ENCODE measurements at regions not wholly inside any gene's neighbourhood (a gene's known extent, or its start where the extent isn't known, plus 50 kb on each side); places are given as distances from the start of the nearest gene placed in this dataset.

DNA sequence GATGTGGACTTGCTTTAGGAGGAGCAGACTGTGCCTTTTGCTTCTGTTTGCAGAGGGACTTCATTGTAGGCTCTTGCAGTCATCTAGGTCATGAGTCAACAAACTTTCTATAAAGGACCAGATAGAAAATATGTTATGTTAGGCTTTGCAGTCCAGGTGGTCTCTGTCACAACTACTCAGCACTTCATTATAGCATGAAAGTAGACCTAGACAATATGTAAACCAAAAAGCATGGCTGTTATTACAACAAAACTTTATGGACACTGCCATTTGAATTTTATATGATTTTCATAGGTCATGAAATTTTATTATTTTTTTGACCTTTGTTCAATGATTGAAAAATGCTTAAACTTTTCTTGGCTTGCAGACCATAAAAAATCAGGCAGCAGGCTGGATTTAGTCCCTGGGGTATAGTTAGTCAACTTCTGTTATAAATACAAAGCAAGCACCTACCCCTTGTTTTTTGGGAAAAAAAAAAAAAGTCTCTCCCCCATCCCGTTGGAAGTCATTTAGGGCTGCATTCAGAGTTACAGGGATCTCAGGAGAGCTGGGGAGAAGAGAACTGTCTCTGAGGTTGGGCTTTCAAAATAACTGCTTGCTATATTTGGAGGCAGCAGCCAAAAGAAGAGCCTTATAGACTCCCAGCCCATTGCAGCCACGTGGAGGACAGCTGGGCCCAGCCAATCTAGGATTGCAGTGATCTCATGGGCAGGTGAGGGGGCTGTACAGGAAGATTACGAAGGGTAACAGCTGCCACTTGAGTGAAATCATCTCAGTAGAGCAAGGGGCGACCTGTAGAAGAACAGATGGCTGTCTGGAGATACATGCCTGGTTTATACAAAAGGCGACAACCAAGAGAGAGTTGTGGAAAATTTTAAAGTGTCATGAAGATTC is 136.6 kb upstream of the TNC start:
- DNase-seq, result peak; percentile 80 to 89 (median 80)

DNA sequence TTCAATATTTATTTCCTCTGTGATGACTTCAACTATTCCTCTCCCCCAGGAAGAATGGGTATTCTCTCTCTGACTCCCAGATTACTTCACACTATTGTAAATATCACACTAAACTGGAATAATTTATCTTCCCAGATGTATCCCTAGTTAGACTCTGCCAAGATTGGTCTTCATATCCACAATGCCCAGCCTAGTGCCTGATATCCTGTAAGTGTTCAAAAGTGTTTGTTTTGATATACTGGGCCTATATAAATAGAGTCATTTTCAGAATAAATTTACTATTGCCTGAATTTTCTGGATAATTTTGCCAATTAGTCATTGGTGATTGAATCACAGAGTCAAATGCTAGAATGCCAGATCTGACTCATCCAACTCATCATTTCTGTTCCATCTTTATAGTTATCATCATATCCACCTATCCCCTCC is 143.7 kb upstream of the TNC start:
- no peak for DNase-seq

DNA sequence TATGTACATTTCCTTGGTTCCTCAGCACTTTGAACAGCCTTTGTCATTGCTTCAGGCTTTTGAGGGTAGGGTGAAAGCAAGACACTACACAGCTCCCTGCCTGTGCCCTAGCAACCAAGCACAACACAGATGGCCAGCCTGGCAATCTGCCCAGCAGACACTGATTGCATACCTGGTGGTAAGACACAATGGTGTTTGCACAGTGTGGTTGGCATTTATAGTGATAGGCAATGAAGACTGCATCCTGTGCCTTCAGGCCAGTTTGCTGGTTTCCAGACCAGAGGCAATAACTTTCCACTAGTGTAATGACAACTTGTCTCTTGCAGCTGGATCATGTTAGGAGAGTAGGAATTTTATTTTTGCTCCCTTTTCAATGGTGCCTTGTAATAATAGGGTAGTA is 144.5 kb upstream of the TNC start:
- DNase-seq, result peak in 2 of 3 donors; percentile 56 to 80

DNA sequence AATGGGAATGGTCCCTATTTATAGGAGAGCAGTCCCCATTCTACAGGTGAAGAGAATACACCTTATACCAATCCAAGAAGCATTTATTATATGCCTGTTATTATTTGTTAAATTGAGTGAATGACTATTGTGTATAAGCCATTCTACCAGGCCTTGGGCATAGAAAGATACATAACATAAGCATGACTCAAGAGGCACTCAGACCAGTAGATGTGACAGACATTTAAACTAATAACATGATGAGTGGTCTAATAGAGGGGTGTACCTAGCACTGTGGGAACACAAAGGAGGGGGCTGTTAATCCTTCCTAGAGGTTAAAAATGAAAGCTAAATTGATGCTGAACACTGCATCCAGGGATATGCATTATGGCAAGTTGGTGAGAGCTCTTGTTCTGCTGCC is 145.0 kb upstream of the TNC start:
- no peak for DNase-seq

DNA sequence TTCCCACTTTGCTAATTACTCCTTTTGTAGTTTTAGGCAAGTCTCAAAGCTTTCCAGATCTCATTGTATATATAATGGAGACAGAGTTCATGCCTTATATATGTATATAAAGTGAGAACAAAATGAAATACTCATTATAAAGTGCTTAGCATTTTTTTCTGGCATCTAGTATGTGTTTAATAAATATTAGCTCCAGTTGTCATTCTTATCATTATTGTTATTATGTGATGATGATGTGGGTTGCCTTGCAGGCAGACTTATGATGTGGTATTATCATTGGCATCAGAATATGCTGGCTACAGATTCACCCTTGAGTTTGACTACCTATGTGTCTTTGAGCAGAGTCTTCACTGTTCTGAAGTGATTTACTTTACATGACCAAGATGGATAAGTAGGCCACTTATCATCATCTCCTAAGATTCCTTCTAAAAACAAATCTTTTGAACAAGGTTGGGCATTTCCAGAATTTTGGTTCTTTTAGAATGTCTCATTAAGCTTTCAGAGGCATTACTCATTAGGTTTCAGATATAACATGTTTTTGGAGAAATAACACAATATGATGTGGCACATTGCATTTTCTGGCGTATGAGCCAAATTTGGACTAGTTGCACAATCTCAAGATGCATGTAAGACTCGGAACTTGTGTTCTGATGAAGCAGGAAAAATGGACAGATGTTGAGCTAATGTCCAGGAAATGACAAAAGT is 145.6 kb upstream of the TNC start:
- DNase-seq, result peak in 1 of 3 donors; percentile 52

DNA sequence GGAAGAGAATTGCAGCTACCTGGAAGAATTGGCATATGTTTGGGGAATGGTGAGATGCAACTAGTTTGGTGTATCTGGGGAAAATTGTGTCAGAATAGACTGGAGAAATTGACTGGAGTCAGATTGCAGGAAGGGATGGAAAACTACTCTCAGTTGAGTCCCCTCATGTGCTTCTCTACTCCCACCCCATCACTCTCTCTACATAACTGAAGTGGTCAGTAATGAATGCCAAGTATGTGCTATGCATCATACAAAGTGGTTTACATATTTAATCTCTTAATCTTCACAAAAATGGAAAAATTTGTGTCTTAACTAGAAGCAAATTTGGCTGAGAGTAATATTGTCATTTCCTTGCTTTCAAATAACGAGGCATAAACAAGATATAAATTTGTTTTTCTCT is 146.4 kb upstream of the TNC start:
- peak in 1 of 3 donors; percentile 67 for DNase-seq

DNA sequence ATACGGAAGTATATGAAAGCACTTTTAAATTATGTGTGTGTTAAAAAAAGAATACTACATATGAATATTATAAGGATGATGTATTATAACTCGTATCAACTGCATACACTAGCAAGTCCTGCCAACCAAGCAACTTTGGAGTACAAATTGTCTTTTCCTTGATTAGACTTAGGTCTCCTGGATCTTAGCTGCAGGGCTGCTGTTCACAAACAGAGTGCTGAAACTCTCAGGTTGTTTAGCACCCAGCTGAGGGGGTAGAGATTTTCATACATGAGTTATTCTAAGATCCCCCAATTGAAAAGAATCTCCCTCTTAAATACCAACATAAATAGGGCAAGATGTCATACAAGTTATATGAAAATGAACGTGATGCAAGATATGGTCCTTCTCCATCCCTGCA is 149.8 kb upstream of the TNC start:
- peak in 1 of 3 donors; percentile 64 for DNase-seq

DNA sequence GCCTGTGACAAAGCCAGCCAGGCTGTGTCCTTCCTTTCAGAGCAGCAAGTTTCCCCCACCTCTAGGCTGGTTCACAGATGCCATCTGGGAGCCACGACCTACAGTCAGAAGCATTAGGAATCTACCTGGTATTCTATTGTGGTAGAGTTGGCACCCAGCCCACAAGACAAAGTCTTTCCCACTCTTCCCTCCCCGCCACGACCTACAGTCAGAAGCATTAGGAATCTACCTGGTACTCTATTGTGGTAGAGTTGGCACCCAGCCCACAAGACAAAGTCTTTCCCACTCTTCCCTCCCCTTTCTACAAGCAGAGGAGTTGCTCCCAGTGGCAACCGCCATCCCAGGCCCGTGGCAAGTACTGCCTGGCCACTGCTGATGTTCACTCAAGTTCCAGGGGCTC is 157.8 kb upstream of the TNC start:
- no peak for DNase-seq

DNA sequence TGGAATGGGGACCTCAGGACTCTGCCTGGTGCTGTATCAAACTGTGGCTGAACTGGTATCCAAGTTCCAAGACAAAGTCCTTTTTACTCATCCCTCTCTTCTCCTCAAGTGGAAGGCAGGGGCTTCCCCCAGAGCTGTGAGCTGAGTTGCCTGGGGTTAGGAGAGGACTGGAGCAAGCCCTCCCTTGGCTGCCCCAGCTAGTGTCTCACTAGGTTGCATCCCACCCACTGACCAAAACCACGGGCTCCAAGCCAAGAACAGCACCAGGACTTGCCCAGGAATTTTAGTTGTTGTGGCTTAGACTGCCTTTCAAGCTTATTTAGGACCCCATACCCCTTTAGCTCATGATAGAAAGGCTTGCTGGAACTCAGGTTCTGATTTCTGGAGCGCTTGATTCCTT is 158.7 kb upstream of the TNC start:
- no peak for DNase-seq

DNA sequence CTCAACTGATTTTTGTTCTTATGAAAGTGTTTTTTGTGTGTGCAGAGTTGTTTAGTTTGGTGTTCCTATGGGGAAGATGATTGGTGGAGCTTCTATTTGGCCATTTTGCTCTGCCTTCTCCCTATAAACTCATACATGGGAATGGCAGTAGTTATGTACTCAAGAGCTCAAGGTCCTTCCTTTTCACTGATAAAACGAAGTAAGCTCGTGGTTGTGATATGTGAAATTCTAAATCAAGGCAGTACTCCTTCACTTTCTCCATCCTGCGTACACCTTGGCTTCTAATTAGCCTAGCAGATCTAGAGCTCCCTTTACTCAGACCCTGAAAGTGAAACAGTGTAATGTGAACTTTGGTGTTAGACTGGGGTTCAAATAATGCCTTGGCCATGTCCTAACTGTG is 159.3 kb upstream of the TNC start:
- DNase-seq, result no peak

DNA sequence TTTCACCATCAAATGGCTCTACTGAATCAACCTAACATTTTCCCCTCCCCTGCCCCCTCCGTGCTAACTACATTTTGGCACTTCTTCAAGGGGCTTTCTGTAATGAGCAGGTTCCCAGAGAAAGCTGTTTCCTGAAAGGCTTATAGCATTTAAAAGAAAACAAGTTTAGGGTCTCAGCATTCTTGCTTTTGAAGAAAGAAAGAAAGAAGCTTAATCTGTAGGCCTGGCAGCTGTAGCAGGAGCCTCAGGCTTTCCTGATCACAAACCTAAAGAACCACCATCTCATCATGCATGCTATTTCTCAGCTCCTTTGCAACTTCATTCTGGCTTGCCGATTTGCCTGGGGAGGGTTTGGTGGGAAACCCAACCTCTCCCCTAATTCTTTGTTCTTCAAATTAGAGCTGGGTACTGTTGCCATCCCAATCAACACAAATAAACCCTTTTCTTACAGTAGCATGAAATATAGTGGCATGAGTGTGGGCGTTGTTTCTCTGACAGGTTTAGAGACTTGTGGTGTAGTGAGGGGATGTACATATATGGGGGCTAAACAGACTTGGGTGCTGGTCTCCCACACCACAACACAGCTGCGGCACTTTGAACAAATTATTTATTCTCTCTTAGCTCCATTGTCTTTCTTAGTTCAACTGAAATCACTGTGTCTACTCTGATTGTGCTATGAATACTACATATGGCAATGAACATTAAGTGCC is 160.5 kb upstream of the TNC start:
- DNase-seq, result no peak

DNA sequence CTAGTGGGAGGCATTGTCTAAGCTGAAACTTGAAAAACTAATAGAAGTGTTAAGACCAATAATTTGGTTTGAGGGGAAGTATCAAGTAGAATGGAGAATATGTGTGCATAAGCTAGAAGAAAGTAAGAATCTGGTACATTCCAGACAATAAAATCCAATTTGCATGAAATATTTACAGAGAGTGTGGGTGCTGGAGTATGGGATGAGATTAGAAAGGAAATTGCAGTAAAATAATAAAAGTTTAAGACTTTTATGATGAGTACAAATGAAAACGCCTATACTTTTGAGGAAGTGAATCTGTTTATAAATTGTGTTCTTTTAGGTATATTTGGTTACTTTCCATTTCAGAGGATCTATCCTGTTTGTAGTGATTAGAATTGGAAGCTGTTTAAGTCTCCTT is 165.4 kb upstream of the TNC start:
- DNase-seq, result no peak

DNA sequence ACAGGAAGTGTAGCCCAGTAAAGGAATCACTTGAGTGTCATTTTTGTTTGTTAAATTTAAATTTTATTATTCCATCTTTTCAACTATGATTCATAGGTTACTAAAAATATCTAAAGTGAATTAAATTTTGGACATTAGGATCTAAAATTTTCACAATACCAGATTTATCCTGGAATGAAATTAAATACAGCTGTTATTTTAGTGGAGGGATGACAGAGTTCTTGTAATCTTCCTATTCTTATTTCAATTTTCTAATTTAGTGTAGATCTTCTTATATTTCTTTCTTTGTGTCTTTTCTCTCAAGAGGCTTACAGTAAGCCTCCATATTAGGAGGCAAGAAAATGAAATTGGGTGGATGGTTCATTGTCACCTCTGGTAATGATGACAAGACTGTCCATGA is 167.9 kb upstream of the TNC start:
- peak in 1 of 3 donors; percentile 19 for DNase-seq

DNA sequence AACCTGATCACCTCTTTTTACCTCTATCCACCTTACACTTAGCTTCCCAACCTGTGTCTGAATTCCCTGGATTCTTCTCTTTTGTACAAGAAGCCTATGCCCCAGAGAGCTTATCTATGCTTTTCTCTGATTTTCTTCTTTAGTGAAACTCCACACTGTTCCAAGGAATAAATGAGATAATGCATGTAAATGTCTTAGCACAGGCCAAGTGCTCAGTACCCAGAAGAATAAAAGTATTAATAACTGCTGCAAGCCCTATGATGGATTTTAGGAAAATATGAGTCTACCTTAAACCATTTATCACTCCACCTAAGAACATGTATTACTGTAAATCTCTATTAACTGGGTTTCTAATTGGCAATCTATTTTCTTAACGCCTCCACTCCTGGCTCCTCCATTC is 168.5 kb upstream of the TNC start:
- peak in 1 of 3 donors; percentile 55 for DNase-seq

DNA sequence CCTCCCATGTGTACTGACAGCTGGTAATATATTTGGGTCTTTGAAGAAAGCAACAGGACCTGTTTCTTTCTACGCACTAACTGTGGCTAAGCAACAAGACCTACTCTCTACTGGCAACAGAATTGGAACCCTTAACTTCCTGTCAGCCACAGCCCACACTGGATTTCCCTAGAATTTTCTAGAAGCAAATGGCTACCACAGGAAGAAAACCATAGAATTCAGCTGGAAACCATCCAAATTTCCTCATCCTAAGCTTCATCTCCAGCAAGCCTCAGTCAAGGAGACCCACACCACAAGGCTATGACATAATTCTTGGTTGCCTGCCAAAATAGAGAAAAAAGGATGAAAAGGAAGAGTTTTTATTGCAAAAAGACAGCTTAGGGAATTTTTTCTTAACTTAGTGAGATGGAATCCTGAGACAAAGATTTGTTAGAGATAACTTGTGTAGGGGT is 171.8 kb upstream of the TNC start:
- DNase-seq, result peak; percentile 80 to 89 (median 86)

DNA sequence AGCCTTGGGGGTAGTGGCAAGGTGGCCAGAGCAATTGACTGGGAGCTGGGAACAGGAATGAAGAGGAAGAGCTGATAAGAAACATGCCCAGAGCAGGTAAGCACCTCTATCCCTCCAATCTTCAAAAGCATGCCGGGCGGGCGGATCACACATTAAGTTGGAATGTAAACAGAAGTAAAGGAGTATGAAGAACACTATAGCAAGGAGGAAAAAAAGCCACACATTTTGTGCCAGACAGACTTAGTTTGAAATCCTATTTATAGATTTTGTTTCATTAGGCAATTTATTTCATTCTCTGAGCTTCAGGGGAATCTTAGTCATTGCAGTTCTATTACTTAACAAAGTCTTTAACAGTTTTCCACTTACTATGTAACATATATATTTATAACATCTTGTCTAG is 173.9 kb upstream of the TNC start:
- DNase-seq, result peak in 1 of 3 donors; percentile 16

DNA sequence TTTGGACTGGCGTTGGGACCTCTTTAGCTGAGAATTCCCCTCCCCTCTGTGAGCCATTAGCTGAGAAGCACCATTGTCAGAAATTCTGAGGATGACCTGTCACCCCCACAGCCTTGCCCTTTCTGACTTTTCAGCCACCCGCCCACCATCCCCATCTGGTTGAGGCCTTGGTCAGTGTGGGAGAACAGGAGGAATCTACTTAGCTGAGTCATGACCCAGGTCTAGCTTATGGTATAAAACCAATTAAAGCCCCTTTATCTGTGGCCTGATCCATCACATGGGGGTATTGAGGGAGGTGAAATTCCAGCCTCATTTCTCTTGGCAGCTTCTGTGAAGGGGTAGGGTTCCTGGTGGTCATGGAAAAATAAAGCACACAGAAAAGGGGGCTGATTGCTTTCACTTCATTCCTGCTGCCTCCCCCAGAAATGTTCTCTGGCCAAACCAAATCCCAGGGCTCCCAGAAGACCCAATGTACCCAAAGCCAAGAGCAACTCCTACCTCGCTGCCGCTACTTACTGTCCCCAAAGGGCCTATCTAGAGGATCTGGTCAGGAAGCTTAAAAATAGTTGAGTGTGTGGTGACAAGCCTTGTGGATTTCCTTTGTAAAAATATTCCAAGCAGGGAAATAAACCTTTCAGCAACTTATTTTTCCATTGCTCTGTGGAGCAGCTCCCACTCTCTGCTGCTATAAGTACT is 174.8 kb upstream of the TNC start:
- peak in 1 of 3 donors; percentile 57 for DNase-seq

DNA sequence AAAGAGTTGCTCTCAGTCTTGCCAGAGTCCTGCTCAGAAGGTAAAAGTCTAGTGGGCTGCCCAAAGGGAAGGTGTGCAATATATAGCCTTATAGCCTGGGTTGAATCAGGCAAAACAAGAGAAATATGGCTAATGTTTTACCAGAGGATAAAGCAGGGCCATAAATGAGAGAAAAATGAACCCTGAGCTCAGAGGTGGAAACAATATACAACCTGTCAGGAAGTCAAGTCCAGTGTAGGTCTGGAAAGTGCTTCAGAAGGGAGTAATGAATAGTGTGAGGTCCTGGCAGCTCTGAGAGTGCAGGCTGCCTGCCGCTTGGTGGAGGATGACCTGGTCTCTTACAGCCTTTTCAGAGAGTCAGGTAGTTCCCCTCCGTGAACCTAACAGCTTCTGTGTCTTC is 177.8 kb upstream of the TNC start:
- DNase-seq, result no peak

DNA sequence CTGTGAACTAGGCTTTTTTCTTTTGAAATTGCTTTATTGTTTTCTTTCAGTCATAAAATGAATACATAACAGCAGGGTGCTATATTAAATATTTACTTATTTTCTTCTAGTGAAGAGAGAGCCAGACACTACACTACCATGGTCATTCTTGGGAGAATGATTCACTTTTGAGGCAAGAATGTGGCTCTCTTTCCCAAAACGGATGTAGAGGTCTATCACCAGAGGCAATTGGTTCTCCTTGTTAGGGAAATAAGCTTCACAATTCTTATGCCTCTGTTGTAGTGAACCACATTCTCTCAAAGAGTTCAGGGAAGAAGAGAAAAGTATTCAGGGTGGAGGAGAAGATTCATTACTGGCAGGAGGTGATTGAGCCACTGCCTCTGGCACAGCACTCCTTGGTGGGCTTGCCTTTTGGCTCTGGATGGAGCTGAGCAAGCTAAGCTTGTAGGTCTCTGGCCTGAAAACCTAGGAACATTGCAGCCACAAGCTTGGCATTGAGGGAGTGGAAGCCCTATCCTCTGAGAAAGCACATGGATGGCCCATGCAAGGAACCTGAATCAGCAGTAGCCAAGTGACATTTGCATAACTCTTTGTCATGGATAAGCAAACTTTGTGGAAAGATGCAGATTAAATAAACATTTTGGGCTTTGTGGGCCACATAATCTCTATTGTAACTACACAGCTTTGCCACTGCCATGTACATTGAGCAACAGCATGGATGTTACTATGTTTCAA is 179.0 kb upstream of the TNC start:
- DNase-seq, result no peak

DNA sequence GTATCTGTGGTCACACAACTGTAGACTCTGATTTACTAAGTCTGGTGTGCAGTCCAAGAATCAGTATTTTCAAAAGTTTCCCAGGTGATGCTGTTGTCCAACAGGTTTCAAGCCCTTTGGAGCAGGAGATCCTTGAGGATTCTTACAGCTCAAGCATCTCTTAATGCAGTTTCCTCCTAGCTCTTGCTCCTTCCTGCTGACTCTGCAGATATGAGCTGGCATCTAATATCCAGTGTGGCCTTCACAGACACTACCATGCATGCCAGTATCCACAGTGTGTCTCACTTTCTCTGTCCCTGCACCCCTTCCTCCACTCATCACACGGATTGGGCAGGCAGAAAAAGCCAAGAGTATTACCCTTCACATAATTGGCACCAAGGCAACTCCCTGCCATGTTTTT is 182.2 kb upstream of the TNC start:
- no peak for DNase-seq

DNA sequence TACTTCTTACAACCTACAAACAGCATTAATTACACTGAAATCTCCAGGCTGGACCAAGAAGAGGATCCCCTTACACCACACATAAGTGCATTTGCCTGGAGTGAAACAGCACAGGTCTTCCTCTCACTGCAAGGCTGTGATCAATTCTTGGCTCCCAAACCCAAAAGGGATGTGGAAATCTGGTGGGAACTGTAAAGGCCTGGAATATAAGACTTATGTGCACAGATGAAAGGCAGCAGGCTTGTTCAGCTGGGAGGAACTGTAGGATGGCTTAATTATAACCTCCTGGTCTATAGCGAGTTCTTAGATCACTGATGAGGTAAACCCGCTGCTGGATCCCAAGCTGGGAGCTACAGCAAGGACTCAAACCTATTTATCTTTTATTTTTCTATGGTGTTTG is 182.9 kb upstream of the TNC start:
- DNase-seq, result peak in 2 of 3 donors; percentile 28 to 75

All from muscle of back (tissue), 3 donors.